PC-9 (cell line): ENCODE measurements at regions not wholly inside any gene's neighbourhood (a gene's known extent, or its start where the extent isn't known, plus 50 kb on each side); places are given as distances from the start of the nearest gene placed in this dataset.

Experiments used
- BruUV-seq: library from RNA; stranded (reverse); fragments of 400-500 nt; replicated peaks from 2 replicates; lab custom pipeline; 2021; lab: Mats Ljungman, UMichigan
- CTCF ChIA-PET: fragments of 300-600 bp; sonication (Branson Sonifier 250); formaldehyde crosslinking; loops from one replicate; lab custom pipeline; 2022; ENCODE audit warnings: antibody characterized with exemption; lab: Charles Lee
- POLR2A ChIA-PET: fragments of 300-600 bp; sonication (Branson Sonifier 250); formaldehyde crosslinking; loops from one replicate; lab custom pipeline; 2022; ENCODE audit warnings: antibody characterized with exemption; ENCODE audit not compliant: unreplicated experiment; lab: Charles Lee
- DNase-seq, 2 experiments: peaks; one replicate each; pipeline versions ENCODE4 v3.0.0 to v3.0.0-alpha.2; 2015 to 2022; ENCODE audit warnings: mixed read lengths in 1 of 2
- H2AFZ ChIP-seq: fragments of 200-600 bp; sonication (generic); 2 replicates; pipeline ENCODE4 v1.8.1; 2017; ENCODE audit warnings: antibody characterized with exemption
- H3F3A ChIP-seq: fragments of 200-600 bp; sonication (generic); 2 replicates; pipeline ENCODE4 v1.8.1; 2017; ENCODE audit warnings: antibody characterized with exemption, mild to moderate bottlenecking, low read depth; ENCODE audit not compliant: insufficient read depth
- H3K27ac ChIP-seq: fragments of 200-600 bp; sonication (generic); 2 replicates; pipeline ENCODE4 v1.6.1; 2016; ENCODE audit warnings: mixed run types
- H3K27me3 ChIP-seq: fragments of 200-600 bp; sonication (generic); 2 replicates; pipeline ENCODE4 v1.6.1; 2016; ENCODE audit warnings: low read depth, mixed run types; ENCODE audit not compliant: insufficient read depth
- H3K36me3 ChIP-seq: fragments of 200-600 bp; sonication (generic); 2 replicates; pipeline ENCODE4 v1.6.1; 2016; ENCODE audit warnings: low read depth, mixed run types
- H3K4me1 ChIP-seq: fragments of 200-600 bp; sonication (generic); replicated peaks from 2 replicates; pipeline ENCODE4 v1.6.1; 2016; ENCODE audit warnings: mixed run types; ENCODE audit not compliant: insufficient read depth
- H3K4me2 ChIP-seq: fragments of 200-600 bp; sonication (generic); 2 replicates; pipeline ENCODE4 v1.6.1; 2017; ENCODE audit warnings: mixed run types
- H3K4me3 ChIP-seq: fragments of 200-600 bp; sonication (generic); 2 replicates; pipeline ENCODE4 v1.6.1; 2016; ENCODE audit warnings: mixed run types
- H3K79me2 ChIP-seq: fragments of 200-600 bp; sonication (generic); 2 replicates; pipeline ENCODE4 v1.6.1; 2017; ENCODE audit warnings: low read depth, mixed run types
- H3K9me2 ChIP-seq: fragments of 200-600 bp; sonication (generic); 2 replicates; pipeline ENCODE4 v1.8.1; 2017; ENCODE audit warnings: mild to moderate bottlenecking; ENCODE audit not compliant: insufficient read depth
- H3K9me3 ChIP-seq: fragments of 200-600 bp; sonication (generic); 2 replicates; pipeline ENCODE4 v1.8.1; 2016; ENCODE audit warnings: low read depth; ENCODE audit not compliant: insufficient read depth
- H4K20me1 ChIP-seq: fragments of 200-600 bp; sonication (generic); 2 replicates; pipeline ENCODE4 v1.8.1; 2017; ENCODE audit not compliant: insufficient read depth
- CTCF ChIP-seq: fragments of 200-600 bp; sonication (generic); conservative IDR thresholded peaks from 2 replicates; pipeline ENCODE4 v1.6.1; 2017; ENCODE audit warnings: mixed run types, antibody characterized with exemption, mild to moderate bottlenecking, moderate library complexity
- EZH2 ChIP-seq: fragments of 200-600 bp; sonication (generic); IDR thresholded peaks from 2 replicates; pipeline ENCODE4 v1.8.0; 2017; ENCODE audit warnings: antibody characterized with exemption, low read depth
- intact Hi-C: fragments of 100-400 bp; cut with micrococcal nuclease; formaldehyde crosslinking; loops from one replicate; pipeline ENCODE4 v1.10.0; 2022; ENCODE audit not compliant: unreplicated experiment

GRCh38 chr7:69359003-69359700 lies 239.1 kb upstream of the AUTS2 start:
- TF ChIP-seq CTCF = no peak
- no peaks in the 10 kb centered on the region for H3K9me3 ChIP-seq
- no peak overlapping the region for H3K27ac ChIP-seq
- no peaks in the 10 kb centered on the region for H3K79me2 ChIP-seq
- no TSS peak for BruUV-seq
- no peak overlapping the region; the same call in 1 of the 2 replicates for H2AFZ ChIP-seq
- no peaks in the 10 kb centered on the region for H4K20me1 ChIP-seq
- H3K27me3 ChIP-seq = no peaks in the 10 kb centered on the region
- no peaks in the 10 kb centered on the region for H3K9me2 ChIP-seq
- no peak for DNase-seq
- no peaks in the 10 kb centered on the region for H3K4me1 ChIP-seq
- no peak overlapping the region for H3K4me2 ChIP-seq
- H3K4me3 ChIP-seq = no peak overlapping the region
- ChIA-PET POLR2A (no interaction called here), CTCF (no interaction called here)
- H3K36me3 ChIP-seq = no peaks in the 10 kb centered on the region
- intact Hi-C loops = no loop called here
- H3F3A ChIP-seq = no peaks in the 10 kb centered on the region

- Histone ChIP-seq H3K4me3 (no peak overlapping the region), H3K27me3 (no peaks in the 10 kb centered on the region), H4K20me1 (no peaks in the 10 kb centered on the region), H2AFZ (no peak overlapping the region), H3K9me3 (no peaks in the 10 kb centered on the region), H3K36me3 (no peaks in the 10 kb centered on the region), H3K9me2 (no peaks in the 10 kb centered on the region), H3K79me2 (no peaks in the 10 kb centered on the region), H3K4me1 (no peaks in the 10 kb centered on the region), H3K27ac (no peak overlapping the region), H3F3A (no peaks in the 10 kb centered on the region), H3K4me2 (no peak overlapping the region)
- no TSS peak for BruUV-seq
- no peak for DNase-seq
- TF ChIP-seq CTCF (no peak), EZH2 (no peak)
- ChIA-PET POLR2A (no interaction called here), CTCF (no interaction called here)
- intact Hi-C loops = no loop called here
Observed at GRCh38 chr7:69360913-69361312, 237.4 kb upstream of the AUTS2 start.

- H3F3A ChIP-seq = no peaks in the 10 kb centered on the region
- no peaks in the 10 kb centered on the region for H4K20me1 ChIP-seq
- H3K9me3 ChIP-seq = no peaks in the 10 kb centered on the region
- POLR2A ChIA-PET = no interaction called here
- TF ChIP-seq CTCF = no peak
- TF ChIP-seq EZH2 = no peak
- DNase-seq = peak in 1 of 2 experiments; percentile 42
- no peak overlapping the region for H2AFZ ChIP-seq
- H3K4me2 ChIP-seq = no peak overlapping the region
- no peak overlapping the region for H3K4me3 ChIP-seq
- no peaks in the 10 kb centered on the region for H3K79me2 ChIP-seq
- no peaks in the 10 kb centered on the region for H3K36me3 ChIP-seq
- intact Hi-C loops = no loop called here
- no peaks in the 10 kb centered on the region for H3K9me2 ChIP-seq
- no peak overlapping the region for H3K27ac ChIP-seq
- CTCF ChIA-PET = no interaction called here
- no peaks in the 10 kb centered on the region; the same call in 1 of the 2 replicates for H3K4me1 ChIP-seq
- H3K27me3 ChIP-seq = no peaks in the 10 kb centered on the region
- BruUV-seq = no TSS peak
Observed at GRCh38 chr7:69363136-69363535, 235.1 kb upstream of the AUTS2 start.
